OCI-LY7 (cell line): ENCODE measurements at regions not wholly inside any gene's neighbourhood (a gene's known extent, or its start where the extent isn't known, plus 50 kb on each side); places are given as distances from the start of the nearest gene placed in this dataset.

ENCODE experiments used
- CTCF ChIP-seq: fragments of 200-600 bp; sonication (generic); conservative IDR thresholded peaks from 2 replicates; pipeline ENCODE4 v1.5.1; 2014; ENCODE audit warnings: mild to moderate bottlenecking, antibody characterized with exemption, low read length, moderate library complexity, mixed read lengths
- EZH2phosphoT487 ChIP-seq: fragments of 200-600 bp; sonication (generic); IDR thresholded peaks from 2 replicates; pipeline ENCODE4 v1.6.1; 2018; ENCODE audit warnings: low read depth, borderline replicate concordance, mild to moderate bottlenecking, mixed run types, antibody characterized with exemption, low read length, moderate library complexity, mixed read lengths

DNA sequence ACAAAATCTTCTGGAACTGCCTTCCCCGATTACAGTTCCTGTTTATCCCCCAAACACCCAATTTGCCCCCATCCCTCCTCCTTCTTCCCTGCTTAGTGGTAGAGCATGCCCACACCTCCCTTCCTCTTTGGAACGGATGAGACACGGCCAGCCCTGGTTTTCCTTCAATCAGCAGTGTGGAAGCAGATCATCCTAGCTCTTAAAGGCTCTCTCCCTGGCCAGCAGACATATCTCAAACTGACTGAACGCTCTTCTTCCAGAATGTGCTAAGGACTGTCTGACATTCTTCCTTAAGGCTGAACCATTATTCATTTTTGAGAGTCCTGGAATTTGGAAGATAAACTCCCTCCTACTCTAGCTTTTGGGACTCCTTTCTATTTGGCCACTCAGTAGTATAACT lies 161.1 kb downstream of the TRIML1 start:
- TF ChIP-seq CTCF (no peak), EZH2phosphoT487 (no peak)
